ENCODE measurements at regions not wholly inside any gene's neighbourhood (a gene's known extent, or its start where the extent isn't known, plus 50 kb on each side); places are given as distances from the start of the nearest gene placed in this dataset.

DNA sequence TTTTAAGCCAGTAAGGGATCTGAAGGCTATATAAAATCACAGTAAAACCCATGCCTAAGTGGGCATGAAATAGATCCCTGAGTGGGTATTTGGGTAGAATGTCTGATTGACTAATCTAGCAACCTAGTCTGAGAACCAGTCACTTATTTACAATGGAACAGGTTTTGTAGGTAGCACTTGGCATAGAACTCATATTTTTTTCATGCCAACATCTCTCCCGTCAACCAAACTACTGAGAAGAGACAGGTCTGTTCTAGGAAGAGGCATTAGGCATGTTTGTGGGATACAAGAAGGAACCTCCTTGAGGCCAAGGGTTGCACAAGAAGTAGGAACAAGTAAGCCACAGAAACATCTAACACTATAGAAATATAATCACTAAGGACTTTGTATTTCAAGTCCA, 840.4 kb upstream of the TENM4 start:
- no peak for TF ChIP-seq ZNF274 (IDR thresholded peaks at IDR 0.05; ENCODE audit: low read depth, low read length)
- no peak for TF ChIP-seq SUZ12 (IDR thresholded peaks at IDR 0.05; ENCODE audit: extremely low read depth, insufficient read depth, insufficient read length)
- no peak for TF ChIP-seq YY1 (IDR thresholded peaks at IDR 0.05; ENCODE audit: insufficient read depth, insufficient read length)
